ENCODE measurements at regions not wholly inside any gene's neighbourhood (a gene's known extent, or its start where the extent isn't known, plus 50 kb on each side); places are given as distances from the start of the nearest gene placed in this dataset.

DNA sequence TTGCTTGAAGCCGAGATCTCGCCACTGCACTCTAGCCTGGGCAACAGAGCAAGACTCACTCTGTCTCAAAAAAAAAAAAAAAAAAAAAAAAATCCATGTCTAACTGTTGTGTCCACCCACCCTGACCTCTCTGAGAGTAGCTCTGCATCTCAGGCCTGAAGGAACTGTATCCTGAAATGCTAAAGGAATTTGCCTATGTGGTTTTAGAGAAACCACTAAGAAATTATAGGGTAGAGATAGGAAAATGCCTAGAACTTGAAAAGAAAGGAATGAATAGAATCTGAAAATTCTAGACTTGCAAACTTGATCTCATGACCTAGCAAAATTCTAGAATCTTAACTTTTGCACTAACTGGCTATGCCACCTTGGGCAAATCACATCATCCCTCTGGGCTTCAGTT, 217.5 kb upstream of the ROPN1 start:
- intact Hi-C loops (cut with micrococcal nuclease): no loop called here
- Histone ChIP-seq H3K27me3 (ENCODE audit: control insufficient read depth in 2 of 2, insufficient read depth in 2 of 2, low read length in 2 of 2) (peaks cover 3% of the 10 kb centered on the region in 2 experiments), H3K27ac (ENCODE audit: insufficient read depth, low read depth, low read length) (no peak overlapping the region), H3K9me3 (replicated peaks; ENCODE audit: control insufficient read depth, insufficient read depth, low read length) (no peaks in the 10 kb centered on the region), H3K9me1 (replicated peaks; ENCODE audit: control insufficient read depth, extremely low read depth, insufficient read depth, low read length) (no peaks in the 10 kb centered on the region), H3K9ac (replicated peaks; ENCODE audit: extremely low read depth, insufficient read depth, low read length) (no peak overlapping the region), H3K4me2 (ENCODE audit: insufficient read depth, low read length) (no peak overlapping the region), H4K20me1 (replicated peaks; ENCODE audit: control insufficient read depth, extremely low read depth, insufficient read depth, low read length) (no peaks in the 10 kb centered on the region), H3K36me3 (ENCODE audit: control insufficient read depth in 2 of 2, extremely low read depth in 1 of 2, insufficient read depth in 2 of 2, low read length in 2 of 2) (no peaks in the 10 kb centered on the region), H3K4me1 (ENCODE audit: control insufficient read depth, extremely low read depth, insufficient read depth, low read length) (no peaks in the 10 kb centered on the region), H2AFZ (ENCODE audit: low read depth, low read length) (no peak overlapping the region), H3K4me3 (replicated peaks in 1 of 3; ENCODE audit: insufficient read depth in 1 of 3, low read depth in 1 of 3, low read length in 3 of 3) (no peak overlapping the region), H3K79me2 (ENCODE audit: control insufficient read depth, insufficient read depth, low read length) (no peaks in the 10 kb centered on the region)
- no peak for FAIRE-seq
- BruUV-seq (replicated peaks): no TSS peak
- ChIA-PET POLR2A (no interaction called here), CTCF (no interaction called here)
- DNase-seq (ENCODE audit: low read depth, low spot score): no peak
- TF ChIP-seq GATA2 (IDR thresholded peaks at IDR 0.05; ENCODE audit: insufficient read depth, insufficient read length, low read depth, low read length): no peak
- TF ChIP-seq, protein P1, sequence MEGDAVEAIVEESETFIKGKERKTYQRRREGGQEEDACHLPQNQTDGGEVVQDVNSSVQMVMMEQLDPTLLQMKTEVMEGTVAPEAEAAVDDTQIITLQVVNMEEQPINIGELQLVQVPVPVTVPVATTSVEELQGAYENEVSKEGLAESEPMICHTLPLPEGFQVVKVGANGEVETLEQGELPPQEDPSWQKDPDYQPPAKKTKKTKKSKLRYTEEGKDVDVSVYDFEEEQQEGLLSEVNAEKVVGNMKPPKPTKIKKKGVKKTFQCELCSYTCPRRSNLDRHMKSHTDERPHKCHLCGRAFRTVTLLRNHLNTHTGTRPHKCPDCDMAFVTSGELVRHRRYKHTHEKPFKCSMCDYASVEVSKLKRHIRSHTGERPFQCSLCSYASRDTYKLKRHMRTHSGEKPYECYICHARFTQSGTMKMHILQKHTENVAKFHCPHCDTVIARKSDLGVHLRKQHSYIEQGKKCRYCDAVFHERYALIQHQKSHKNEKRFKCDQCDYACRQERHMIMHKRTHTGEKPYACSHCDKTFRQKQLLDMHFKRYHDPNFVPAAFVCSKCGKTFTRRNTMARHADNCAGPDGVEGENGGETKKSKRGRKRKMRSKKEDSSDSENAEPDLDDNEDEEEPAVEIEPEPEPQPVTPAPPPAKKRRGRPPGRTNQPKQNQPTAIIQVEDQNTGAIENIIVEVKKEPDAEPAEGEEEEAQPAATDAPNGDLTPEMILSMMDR (IDR thresholded peaks at IDR 0.05; ENCODE audit: extremely low read depth in 1 of 2, insufficient read depth in 1 of 2, low read depth in 1 of 2, low read length in 2 of 2): no peak
- no peak for TF ChIP-seq JUN (IDR thresholded peaks at IDR 0.05; ENCODE audit: borderline replicate concordance, insufficient read depth, insufficient read length, low read depth)
- no peak for TF ChIP-seq FOS (IDR thresholded peaks at IDR 0.05; ENCODE audit: borderline replicate concordance, insufficient read depth, low read length)
- no peak for TF ChIP-seq POLR2AphosphoS5 (IDR thresholded peaks at IDR 0.05; ENCODE audit: insufficient read depth, low read depth, low read length)
- TF ChIP-seq, protein P2, sequence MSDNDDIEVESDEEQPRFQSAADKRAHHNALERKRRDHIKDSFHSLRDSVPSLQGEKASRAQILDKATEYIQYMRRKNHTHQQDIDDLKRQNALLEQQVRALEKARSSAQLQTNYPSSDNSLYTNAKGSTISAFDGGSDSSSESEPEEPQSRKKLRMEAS (IDR thresholded peaks at IDR 0.05; ENCODE audit: insufficient read depth, insufficient read length): no peak
- no peak for TF ChIP-seq POLR2A (IDR thresholded peaks at IDR 0.05; ENCODE audit: low read depth, low read length)
- no peak for TF ChIP-seq EZH2 (IDR thresholded peaks at IDR 0.05; ENCODE audit: borderline replicate concordance, low read depth, low read length, severe bottlenecking)
- no peak for TF ChIP-seq MYC (IDR thresholded peaks at IDR 0.05; ENCODE audit: low read depth, low read length)
- dilution Hi-C loops (cut with MboI; ENCODE audit: extremely low pct_ligation_motif_present, low sequenced_read_pairs): no loop called here
